ENCODE measurements at regions not wholly inside any gene's neighbourhood (a gene's known extent, or its start where the extent isn't known, plus 50 kb on each side); places are given as distances from the start of the nearest gene placed in this dataset.

- no peaks in the 10 kb centered on the region for H3K36me3 Mint-ChIP-seq (ENCODE audit: low read depth)
- CTCF ChIA-PET: no interaction called here
Observed at GRCh38 chr7:8939446-8939845, 506.0 kb downstream of the NXPH1 start.

DNA sequence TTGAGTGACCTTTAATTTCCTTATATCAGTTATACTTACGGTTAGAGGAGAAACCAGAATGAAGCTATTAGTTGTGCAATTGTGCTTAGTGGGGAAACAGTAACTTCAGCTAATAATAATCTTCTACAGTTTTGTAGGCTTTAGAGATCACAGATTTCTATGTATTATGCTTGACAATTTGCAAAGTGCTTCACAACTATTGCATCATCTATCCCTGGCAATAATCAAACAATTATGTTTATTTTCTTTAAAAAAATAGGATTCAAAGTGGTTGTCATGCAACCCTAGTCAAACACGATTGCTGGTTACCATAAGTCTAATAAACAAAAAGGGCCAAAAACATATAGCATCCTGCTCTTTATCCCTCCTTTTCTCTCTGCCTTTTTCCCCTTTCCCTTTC lies 530.3 kb downstream of the NXPH1 start:
- Mint-ChIP-seq H3K4me1 (ENCODE audit: low read depth) (no peaks in the 10 kb centered on the region), H3K27me3 (no peaks in the 10 kb centered on the region), H3K36me3 (ENCODE audit: low read depth) (no peaks in the 10 kb centered on the region), H3K4me3 (no peak overlapping the region), H3K9me3 (peaks cover 8% of the 10 kb centered on the region), H3K27ac (no peak overlapping the region)
- CTCF ChIA-PET: no interaction called here
- DNase-seq (no peak), ATAC-seq (no peak)
- TF ChIP-seq, protein P1, sequence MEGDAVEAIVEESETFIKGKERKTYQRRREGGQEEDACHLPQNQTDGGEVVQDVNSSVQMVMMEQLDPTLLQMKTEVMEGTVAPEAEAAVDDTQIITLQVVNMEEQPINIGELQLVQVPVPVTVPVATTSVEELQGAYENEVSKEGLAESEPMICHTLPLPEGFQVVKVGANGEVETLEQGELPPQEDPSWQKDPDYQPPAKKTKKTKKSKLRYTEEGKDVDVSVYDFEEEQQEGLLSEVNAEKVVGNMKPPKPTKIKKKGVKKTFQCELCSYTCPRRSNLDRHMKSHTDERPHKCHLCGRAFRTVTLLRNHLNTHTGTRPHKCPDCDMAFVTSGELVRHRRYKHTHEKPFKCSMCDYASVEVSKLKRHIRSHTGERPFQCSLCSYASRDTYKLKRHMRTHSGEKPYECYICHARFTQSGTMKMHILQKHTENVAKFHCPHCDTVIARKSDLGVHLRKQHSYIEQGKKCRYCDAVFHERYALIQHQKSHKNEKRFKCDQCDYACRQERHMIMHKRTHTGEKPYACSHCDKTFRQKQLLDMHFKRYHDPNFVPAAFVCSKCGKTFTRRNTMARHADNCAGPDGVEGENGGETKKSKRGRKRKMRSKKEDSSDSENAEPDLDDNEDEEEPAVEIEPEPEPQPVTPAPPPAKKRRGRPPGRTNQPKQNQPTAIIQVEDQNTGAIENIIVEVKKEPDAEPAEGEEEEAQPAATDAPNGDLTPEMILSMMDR (IDR thresholded peaks at IDR 0.05): no peak
- POLR2A ChIA-PET: no interaction called here
- intact Hi-C loops (cut with micrococcal nuclease): no loop called here

More at GRCh38 chr7:8939446-8939845, 506.0 kb downstream of the NXPH1 start:
- POLR2A ChIA-PET: no interaction called here
- no peaks in the 10 kb centered on the region for H3K27me3 Mint-ChIP-seq
- peaks cover 6% of the 10 kb centered on the region for H3K9me3 Mint-ChIP-seq
- no peak overlapping the region for H3K4me3 Mint-ChIP-seq
- no peak for ATAC-seq
- no peaks in the 10 kb centered on the region for H3K4me1 Mint-ChIP-seq (ENCODE audit: low read depth)
- intact Hi-C loops (cut with micrococcal nuclease): no loop called here
- no peak overlapping the region for H3K27ac Mint-ChIP-seq
- TF ChIP-seq, protein P1 (IDR thresholded peaks at IDR 0.05): no peak
- no peak for DNase-seq

- Mint-ChIP-seq H3K27ac (no peak overlapping the region), H3K4me3 (no peak overlapping the region), H3K36me3 (ENCODE audit: low read depth) (no peaks in the 10 kb centered on the region), H3K9me3 (peaks cover 10% of the 10 kb centered on the region), H3K27me3 (no peaks in the 10 kb centered on the region), H3K4me1 (ENCODE audit: low read depth) (no peaks in the 10 kb centered on the region)
- ChIA-PET POLR2A (no interaction called here), CTCF (no interaction called here)
- TF ChIP-seq, protein P1 (IDR thresholded peaks at IDR 0.05): no peak
- no peak for ATAC-seq
- intact Hi-C loops (cut with micrococcal nuclease): no loop called here
- DNase-seq: no peak
Observed at GRCh38 chr7:8965177-8965576, 531.8 kb downstream of the NXPH1 start.

DNA sequence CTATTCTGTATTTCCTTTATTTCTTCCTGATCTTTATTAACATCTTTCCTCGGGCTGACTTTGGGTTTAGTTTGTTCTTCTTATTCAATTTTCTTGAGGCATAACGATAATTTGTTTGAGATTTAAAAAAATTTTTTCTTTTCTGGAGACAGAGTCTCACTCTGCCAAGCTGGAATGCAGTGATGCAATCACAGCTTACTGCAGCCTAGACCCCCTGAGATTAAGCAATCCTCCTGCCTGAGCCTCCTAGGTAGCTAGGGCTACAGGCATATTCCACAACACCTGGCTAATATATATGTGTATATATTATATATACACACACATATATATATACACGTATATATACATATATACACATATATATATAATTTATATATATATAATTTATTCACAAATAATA lies 540.2 kb downstream of the NXPH1 start:
- Mint-ChIP-seq H3K4me1 (ENCODE audit: low read depth) (no peaks in the 10 kb centered on the region), H3K4me3 (no peak overlapping the region), H3K27ac (no peak overlapping the region), H3K36me3 (ENCODE audit: low read depth) (no peaks in the 10 kb centered on the region), H3K27me3 (no peaks in the 10 kb centered on the region), H3K9me3 (peaks cover 4% of the 10 kb centered on the region)
- intact Hi-C loops (cut with micrococcal nuclease): no loop called here
- ChIA-PET POLR2A (no interaction called here), CTCF (no interaction called here)
- no peak for DNase-seq
- TF ChIP-seq, protein P1 (IDR thresholded peaks at IDR 0.05): no peak
- ATAC-seq: no peak

GRCh38 chr7:8975681-8976080 lies 542.3 kb downstream of the NXPH1 start:
- no peak for ATAC-seq
- H3K9me3 Mint-ChIP-seq: peaks cover 2% of the 10 kb centered on the region

More at GRCh38 chr7:8975681-8976080, 542.3 kb downstream of the NXPH1 start:
- intact Hi-C loops (cut with micrococcal nuclease): no loop called here
- Mint-ChIP-seq H3K4me3 (no peak overlapping the region), H3K4me1 (ENCODE audit: low read depth) (no peaks in the 10 kb centered on the region), H3K27me3 (no peaks in the 10 kb centered on the region), H3K27ac (no peak overlapping the region), H3K36me3 (ENCODE audit: low read depth) (no peaks in the 10 kb centered on the region)
- DNase-seq: no peak
- TF ChIP-seq, protein P1 (IDR thresholded peaks at IDR 0.05): no peak
- POLR2A ChIA-PET: no interaction called here
- CTCF ChIA-PET: no interaction called here
